ENCODE measurements at regions not wholly inside any gene's neighbourhood (a gene's known extent, or its start where the extent isn't known, plus 50 kb on each side); places are given as distances from the start of the nearest gene placed in this dataset.

GRCh38 chr10:91713461-91714072 is 80.7 kb upstream of the PPP1R3C start:
- no peaks in the 10 kb centered on the region for H3K4me1 ChIP-seq (ENCODE audit: control insufficient read depth, insufficient read depth, low read length)
- BruUV-seq (replicated peaks), result no TSS peak
- ATAC-seq (no peak), DNase-seq (ENCODE audit: low read depth, low spot score) (no peak)
- intact Hi-C loops (cut with micrococcal nuclease; ENCODE audit: unreplicated experiment) (loop anchor here (10.0 kb wide), 1 partner anchor 61 kb away; no protein-coding TSS in a partner anchor), in situ Hi-C loops (cut with HindIII; ENCODE audit: low pct_unique_long_range_greater_than_20kb, low sequenced_read_pairs) (no loop called here)
- no peak overlapping the region for H3K4me3 ChIP-seq (ENCODE audit: low read depth in 2 of 2, low read length in 2 of 2)
- ChIA-PET POLR2A (no interaction called here), CTCF (no interaction called here)
- peaks cover 9% of the 10 kb centered on the region; the same call in 1 of the 2 replicates for H3K27me3 ChIP-seq (ENCODE audit: control insufficient read depth, insufficient read depth, low read length)
- no peak overlapping the region for H3K27ac ChIP-seq (ENCODE audit: low read length)
- H3K9me3 ChIP-seq (ENCODE audit: control insufficient read depth, insufficient read depth, low read depth, low read length), result peaks cover 5% of the 10 kb centered on the region; the same call in 1 of the 2 replicates
- TF ChIP-seq POLR2AphosphoS5 (IDR thresholded peaks at IDR 0.05; ENCODE audit: low read depth, low read length) (no peak), CTCF (IDR thresholded peaks at IDR 0.05) (no peak), SIN3A (IDR thresholded peaks at IDR 0.05; ENCODE audit: borderline replicate concordance, insufficient read depth, low read depth, low read length) (no peak), REST (IDR thresholded peaks at IDR 0.05; ENCODE audit: insufficient read depth in 1 of 2, low read depth in 2 of 2, low read length in 1 of 2) (no peak), TCF7L2 (IDR thresholded peaks at IDR 0.05; ENCODE audit: low read depth, low read length) (no peak)
- H3K36me3 ChIP-seq (ENCODE audit: control insufficient read depth, insufficient read depth, low read length), result no peaks in the 10 kb centered on the region

GRCh38 chr10:91711885-91712680 is 79.2 kb upstream of the PPP1R3C start:
- Histone ChIP-seq H3K27ac (ENCODE audit: low read length) (no peak overlapping the region), H3K9me3 (ENCODE audit: control insufficient read depth, insufficient read depth, low read depth, low read length) (peaks cover 5% of the 10 kb centered on the region; the same call in 1 of the 2 replicates), H3K4me3 (ENCODE audit: low read depth in 2 of 2, low read length in 2 of 2) (no peak overlapping the region), H3K4me1 (ENCODE audit: control insufficient read depth, insufficient read depth, low read length) (no peaks in the 10 kb centered on the region), H3K27me3 (ENCODE audit: control insufficient read depth, insufficient read depth, low read length) (peaks cover 13% of the 10 kb centered on the region; the same call in 1 of the 2 replicates), H3K36me3 (ENCODE audit: control insufficient read depth, insufficient read depth, low read length) (no peaks in the 10 kb centered on the region)
- ChIA-PET CTCF (no interaction called here), POLR2A (no interaction called here)
- in situ Hi-C loops (cut with HindIII; ENCODE audit: low pct_unique_long_range_greater_than_20kb, low sequenced_read_pairs) (no loop called here), intact Hi-C loops (cut with micrococcal nuclease; ENCODE audit: unreplicated experiment) (loop anchor here (10.0 kb wide), 1 partner anchor 63 kb away; no protein-coding TSS in a partner anchor)
- ATAC-seq (no peak; the same call in 1 of the 2 replicates), DNase-seq (ENCODE audit: low read depth, low spot score) (no peak)
- no peak for TF ChIP-seq CTCF (IDR thresholded peaks at IDR 0.05)
- TF ChIP-seq SIN3A (IDR thresholded peaks at IDR 0.05; ENCODE audit: borderline replicate concordance, insufficient read depth, low read depth, low read length), result no peak
- no peak for TF ChIP-seq TCF7L2 (IDR thresholded peaks at IDR 0.05; ENCODE audit: low read depth, low read length)
- TF ChIP-seq POLR2AphosphoS5 (IDR thresholded peaks at IDR 0.05; ENCODE audit: low read depth, low read length), result no peak
- no peak for TF ChIP-seq REST (IDR thresholded peaks at IDR 0.05; ENCODE audit: insufficient read depth in 1 of 2, low read depth in 2 of 2, low read length in 1 of 2)
- BruUV-seq (replicated peaks), result no TSS peak

All from Panc1 (cell line).